GM18498 (cell line): ENCODE measurements at regions not wholly inside any gene's neighbourhood (a gene's known extent, or its start where the extent isn't known, plus 50 kb on each side); places are given as distances from the start of the nearest gene placed in this dataset.

ENCODE experiments used
- ATAC-seq: cut with Tn5 transposase; IDR thresholded peaks from one replicate; pipeline ENCODE4 v1.9.1; 2021; ENCODE audit warnings: mild to moderate bottlenecking, moderate library complexity; ENCODE audit not compliant: unreplicated experiment

DNA sequence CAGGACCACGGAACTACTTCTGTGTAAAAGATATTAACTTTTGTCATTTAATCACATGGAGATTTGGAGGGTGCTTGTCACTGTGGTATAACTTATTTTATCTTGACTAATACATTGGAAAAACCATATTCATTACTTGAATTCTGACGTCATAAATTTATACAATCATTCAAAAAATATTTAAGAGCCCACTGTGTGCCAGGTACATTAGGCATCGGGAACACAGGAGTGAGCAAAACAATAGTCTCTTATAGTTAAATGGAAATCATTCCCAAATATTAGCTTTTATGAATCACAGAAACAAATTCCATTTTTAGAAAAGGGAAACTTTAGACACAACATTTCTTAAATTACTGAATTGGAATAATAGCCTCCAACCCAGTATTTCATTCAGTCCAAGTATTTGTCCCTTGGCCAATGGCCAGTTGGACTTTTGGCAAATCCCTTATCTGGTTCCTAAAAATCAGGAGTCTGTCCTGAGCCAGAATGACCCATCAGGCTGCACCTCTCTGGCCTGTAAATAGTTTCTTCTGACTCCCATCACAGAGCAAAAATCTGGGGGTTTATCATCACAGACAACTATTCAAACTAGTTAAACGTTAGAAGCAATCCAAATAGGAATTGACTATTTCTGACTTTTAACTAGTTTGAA is 104.3 kb upstream of the FSTL4 start:
- no peak for ATAC-seq

DNA sequence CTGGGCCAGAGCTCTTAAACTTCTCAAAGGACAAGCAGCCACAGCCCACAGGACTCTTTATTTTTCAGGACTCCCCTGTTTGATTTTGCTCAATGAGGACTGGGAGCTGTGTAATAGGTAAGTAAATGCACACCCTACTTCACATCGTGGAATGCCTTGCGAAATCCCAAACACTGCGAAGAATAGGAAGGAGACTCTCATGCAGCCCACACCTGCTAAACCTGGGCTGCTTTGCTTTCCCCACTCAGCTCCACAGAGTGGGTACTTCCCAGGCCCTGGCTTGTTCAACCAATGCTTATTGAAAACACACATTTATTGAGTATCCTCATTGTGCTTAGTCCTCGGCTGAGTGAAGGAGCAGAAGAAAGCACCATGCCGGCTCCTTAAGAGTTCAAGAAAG is 103.3 kb upstream of the FSTL4 start:
- no peak for ATAC-seq

DNA sequence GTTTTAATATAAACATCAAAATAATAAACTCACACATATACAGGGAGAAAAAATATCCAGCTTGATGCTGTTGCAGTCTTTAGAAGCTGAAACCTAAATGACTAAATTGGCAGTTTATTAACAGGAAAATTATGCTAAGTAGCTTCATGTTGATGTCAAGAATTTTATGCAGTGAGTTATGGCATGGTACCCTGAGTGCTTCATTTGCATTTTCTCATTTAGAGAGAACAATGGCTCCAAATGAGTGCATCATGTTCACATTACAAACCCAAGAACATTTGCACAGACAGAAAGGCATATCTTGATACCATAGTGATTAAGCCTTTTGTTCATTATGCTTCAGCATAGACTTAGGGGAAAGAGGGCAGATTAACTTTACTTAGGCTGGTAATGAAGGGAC is 102.9 kb upstream of the FSTL4 start:
- no peak for ATAC-seq

DNA sequence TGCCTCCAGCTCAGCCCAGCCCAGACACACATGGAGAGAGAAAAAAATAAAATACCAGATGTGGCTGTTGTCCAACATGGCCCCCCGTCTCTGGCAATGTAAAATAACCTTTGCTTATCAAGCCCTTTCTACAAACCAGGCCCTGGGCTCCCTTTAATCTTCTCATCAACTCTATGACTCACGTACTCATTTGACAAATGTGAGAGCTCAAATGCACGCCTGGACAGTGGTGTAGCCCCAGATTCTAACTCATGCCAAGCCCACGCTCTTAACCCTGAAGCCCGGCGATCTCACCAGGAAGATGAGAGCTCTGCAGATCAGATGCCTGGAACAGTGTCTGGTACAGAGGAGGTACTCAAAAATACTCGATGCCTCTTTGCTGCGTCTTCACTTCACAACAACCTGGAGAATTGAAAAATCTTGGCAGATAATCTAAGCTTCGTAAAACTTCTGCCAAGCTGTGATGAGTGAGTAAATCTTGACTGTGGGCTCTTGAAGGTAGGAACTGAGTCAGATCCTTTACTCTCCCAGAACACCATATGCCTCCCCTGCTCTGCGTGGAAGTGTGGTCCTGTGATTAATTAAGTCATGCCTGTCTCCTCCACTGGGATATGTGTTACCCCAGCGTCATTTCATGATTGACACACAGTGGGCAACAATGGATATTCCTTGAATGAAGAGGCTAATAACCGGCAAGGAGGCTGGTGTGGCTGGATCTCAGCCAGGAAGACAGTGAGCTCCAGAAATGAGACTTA is 102.0 kb upstream of the FSTL4 start:
- ATAC-seq: no peak

DNA sequence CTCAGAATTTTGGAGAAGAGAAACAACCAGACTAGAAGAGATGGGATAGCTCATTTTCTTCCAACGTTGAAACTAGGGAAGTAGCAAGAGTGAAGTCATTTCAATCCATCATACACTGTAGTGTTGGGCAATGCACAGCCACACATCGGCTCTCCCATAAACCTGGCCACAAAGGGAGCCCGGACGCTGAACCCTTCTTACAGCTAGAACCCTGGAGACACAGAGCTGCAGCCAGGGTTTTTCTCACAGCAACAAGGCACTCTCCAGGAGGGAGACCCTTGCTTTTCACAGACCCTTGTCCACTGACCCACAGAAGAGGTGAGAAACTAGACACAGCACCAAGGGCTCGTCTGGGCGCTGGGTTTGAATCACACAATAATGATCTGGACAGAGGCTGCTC is 101.4 kb upstream of the FSTL4 start:
- no peak for ATAC-seq

DNA sequence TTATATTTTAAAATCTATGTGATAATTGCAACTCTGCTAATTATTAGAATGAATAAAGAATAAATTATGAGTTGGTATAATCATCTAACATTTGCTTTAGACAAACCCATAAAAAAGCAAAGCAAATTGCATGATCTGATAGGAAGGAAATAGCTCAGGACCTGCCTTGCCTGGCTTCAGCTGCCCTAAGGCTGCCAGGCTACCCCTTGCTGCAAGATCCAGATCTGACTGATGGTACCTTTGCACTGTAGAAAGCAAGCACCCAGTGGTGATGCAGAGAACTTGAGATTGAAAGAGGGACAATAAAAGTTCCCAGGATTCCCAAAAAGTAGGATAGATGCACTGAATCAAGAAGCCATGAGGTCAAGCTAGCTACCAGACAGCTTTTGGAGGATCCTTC is 100.9 kb upstream of the FSTL4 start:
- ATAC-seq: no peak

DNA sequence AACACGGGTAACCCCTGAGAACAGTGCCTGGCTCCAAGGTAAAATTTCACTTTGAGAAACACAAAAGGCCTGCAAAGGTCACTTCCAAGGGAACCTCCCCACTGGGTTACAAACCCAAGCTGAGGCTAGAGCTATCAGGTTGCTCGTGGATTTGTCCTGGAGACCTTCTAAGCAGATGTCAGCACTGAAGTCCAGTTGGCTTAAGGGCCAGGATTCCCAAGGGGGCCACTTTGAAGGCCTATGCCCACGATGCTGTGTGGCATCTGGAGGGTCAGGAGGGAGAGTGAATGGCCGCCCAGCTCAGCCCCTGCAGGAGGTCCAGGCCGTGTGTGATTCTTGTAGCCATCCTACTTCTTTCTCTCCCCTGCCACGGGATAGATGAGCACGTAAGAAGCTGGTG is 100.2 kb upstream of the FSTL4 start:
- no peak for ATAC-seq

DNA sequence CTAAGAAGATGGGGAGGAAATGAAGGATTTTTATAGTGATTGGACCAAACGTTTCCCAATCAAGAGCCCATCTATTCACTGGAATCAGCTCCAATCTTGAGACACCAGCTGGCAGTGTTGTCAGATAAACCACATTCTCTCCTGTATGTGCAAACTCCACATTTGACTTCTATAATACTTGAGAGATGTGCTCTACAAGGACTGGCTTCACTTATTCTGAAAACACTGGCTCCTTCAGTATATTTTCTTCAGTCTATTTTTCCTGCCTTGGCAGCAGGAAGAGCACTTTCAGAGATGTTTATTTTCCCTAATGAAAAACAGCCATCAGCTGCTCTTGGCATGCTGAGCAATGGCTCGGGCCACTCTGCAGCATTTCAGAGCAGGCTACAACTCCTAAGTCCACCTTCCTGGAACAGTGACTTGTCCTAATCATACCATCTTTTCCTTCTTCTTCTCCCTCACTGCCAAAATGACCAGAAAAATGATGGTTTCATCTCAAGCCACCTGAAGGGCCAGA is 96.9 kb upstream of the FSTL4 start:
- ATAC-seq: no peak

DNA sequence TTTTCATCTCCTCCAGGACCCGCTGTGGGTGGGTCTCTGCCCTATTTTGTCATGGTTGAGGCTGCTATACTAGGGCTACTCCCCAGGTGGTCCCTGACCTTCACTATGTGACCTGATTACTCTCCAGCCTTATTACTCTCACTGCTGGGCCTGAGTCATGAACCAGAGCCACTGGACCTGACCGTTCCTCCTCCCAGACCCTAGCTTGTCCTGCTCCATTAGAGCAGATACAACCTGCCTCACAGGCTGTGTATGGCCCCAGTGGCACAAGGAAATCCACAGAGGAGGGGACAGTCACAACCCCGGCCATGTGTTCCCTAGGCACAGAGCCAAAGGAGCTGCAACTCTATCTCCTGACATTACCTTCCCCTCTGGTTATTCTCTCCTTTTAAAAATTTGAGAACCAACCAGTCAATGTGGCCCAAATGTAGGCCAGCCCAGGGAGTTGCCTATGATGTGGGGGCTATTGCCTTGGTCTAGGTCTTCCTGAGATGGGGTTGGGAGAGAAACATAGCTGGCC is 96.0 kb upstream of the FSTL4 start:
- ATAC-seq: no peak

DNA sequence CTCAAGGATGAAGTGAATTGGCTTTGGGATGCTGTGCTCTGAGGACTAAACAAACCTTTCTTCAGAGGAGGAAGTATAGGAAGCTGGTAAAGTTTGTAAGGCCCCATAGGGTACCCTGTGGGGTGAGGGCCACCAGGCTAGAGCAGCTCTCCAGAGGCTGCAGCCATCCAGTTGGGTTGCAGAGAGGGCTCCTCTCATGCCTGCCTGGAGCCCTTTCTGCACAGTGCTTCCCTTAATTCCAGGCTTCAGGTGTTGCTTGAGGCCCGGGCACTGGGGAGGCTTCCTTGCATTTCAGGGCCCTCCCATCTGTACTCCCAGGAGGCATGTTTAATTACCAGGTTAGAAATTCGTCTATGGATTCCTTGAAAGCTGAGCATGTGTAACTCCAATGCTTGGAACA is 95.3 kb upstream of the FSTL4 start:
- no peak for ATAC-seq

DNA sequence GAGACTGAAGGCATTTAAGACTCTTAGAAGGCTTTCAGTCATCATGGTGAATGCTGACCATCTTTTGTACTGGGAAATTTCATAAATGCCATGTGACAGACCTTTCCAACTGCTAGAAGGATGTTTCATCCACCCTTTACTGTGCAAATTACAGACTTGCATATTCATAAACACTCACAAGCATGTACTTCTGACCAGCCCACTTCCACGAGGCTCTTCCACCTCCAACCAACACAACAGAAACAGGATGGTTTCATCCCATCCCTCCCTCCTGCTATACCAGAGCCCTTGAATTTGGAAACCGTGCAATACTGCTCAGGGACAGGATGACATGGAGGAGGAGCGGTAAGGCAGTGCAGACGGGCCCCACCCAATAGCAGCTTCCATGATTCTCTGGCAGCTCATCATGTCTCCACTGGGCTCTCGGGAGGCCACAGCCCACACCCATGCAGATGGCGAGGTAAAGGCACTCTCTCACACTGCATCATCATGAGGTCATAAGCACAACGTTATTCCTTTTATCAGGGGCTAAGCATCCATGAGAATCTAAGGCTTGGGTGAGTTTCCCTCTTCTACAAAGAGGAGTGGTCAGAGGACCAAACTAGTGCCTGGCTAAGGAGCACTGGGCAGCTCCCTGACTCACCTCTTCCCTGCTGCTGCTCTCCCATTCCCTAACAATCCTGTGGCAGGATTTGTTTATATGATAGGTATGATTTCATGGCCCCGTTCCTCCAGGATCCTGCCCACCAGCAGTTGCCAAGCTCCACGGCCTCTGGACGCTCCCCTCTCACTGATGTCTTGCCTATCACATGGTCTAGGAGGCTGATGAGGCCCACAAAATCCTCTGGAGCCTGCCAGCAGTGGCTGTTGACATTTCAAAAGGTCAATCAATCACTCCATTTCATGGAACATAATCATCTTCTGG is 94.4 kb upstream of the FSTL4 start:
- ATAC-seq: no peak

DNA sequence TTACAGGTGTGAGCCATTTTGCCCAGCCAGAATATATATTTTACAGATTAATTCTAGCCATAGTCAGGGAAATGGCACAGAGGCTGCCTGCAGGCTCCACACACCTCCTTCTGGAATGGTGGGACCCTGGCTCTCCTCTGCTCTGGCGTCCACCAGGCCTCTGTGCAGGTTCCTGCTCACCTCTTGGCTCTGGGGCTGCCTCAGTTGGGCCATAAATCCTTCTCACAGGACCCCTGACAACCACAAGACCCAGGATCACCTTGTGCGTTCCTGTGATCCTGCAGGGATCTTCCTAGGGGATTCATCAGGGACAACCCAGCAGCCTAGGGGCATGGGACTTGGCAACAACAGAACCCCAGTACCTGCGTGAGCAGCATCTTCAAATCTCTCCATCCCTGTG is 93.0 kb upstream of the FSTL4 start:
- no peak for ATAC-seq

DNA sequence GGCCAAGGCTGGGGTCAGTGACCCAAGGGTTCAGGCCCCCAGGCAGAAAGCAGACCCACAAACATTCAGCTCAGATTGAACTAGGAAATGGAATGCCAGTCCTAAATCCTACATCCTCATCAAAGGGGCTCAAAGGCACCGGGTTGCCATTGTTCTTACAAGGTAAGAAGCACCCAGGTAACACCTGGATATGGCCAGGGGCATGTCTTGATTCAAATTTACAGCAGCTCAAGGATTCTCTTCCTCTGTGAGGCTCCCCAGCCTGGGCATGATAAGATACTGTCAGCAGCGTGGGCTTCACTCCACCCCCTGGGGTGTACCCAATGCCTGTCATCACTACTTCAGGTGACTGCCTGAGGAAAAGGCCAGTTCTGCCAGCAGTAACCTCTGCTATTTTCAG is 92.1 kb upstream of the FSTL4 start:
- ATAC-seq: no peak

DNA sequence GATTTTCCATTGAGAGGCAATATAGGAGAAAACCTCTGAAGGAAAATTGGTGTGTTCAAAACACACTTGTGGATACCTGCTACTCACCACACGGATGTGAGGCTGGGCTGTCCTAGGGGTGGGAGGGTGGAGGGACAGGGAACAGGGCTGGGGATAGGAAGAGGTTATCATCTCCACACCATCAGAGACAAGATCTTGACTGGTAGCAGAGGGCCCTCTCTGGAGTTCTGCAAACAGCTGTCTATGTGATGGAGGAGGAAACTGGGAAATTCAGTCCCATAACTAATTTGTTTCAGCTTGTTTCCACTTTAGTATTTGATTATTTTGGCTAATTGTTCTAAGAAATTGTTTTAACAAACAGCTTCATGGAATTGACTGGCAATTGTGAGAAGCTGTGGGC is 91.6 kb upstream of the FSTL4 start:
- ATAC-seq: no peak

DNA sequence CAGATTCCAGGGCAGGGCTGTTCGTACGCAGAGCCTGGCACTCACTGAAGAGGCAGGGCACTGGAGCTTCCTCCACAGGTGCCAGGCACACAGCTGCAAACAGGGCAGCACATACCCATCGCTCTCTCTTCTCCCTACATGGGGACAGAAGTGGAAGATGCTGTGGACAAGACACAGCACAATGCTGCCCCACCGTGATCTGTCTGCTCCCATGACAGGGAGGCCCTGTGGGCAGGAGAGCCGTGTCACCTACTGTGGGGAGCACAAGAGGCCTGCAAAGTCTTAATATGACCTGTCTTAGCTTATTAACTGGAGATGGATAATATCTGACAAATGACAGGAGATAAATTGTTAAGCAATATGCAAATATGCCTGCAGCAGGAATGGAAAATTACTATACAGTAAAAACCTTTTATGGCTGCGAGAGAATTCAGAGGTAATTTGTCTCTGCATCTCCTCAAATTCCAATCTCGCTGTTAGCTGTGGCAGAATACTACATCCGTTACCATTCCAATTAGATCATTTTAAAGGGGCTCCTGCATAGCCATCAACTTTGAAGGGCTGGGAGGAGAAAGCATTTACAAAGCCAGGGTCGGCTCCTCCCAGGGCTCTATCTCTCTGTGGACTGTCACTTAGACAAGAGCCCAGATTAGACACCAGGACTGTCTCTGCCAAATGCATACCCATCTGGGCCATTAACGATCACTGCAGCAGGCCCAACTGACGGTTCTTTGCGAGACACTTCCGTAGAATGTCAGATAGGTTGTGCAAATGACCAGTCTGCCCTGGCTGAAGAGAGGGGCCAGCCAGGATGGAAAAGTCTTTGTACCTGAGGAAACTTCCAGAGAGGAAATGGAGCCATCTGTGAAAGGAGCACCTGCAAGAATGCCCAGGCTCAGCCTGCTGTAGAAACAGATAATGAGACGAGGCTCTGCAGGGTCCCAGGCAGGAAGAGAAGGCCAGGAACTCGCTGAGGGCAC is 90.7 kb upstream of the FSTL4 start:
- no peak for ATAC-seq

DNA sequence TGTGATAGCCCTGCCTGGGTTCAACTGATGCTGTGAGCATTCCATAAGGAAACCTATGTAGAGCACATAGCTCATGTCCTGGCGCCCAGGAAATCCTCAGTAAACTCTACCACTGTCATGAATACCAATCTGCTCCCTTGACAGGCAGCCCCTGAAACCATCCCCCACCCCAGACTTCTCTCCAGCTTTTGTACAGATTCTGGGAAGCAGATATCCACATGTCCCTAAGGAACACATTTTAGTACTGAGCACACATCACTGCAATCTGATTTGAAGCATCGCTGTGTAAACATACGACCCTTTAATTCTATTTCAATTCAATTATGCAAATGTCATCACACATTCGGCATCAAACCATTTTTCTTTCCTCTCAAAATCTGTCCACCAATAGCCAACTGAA is 89.5 kb upstream of the FSTL4 start:
- ATAC-seq: no peak

DNA sequence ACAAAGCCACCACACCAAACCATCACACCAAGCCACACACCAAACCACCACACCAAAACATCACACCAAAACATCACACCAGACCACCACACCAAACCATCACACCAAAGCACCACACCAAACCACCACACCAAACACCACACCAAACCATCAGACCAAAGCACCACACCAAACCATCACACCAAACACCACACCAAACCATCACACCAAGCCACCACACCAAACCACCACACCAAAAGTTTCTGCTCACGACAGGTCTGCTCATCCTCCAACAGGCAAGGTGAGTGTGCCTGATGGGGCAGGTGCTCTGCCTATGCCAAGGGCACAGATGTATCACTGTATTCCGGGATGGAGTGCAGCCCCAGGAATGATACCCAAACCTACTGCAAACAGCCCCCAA is 87.9 kb upstream of the FSTL4 start:
- no peak for ATAC-seq

DNA sequence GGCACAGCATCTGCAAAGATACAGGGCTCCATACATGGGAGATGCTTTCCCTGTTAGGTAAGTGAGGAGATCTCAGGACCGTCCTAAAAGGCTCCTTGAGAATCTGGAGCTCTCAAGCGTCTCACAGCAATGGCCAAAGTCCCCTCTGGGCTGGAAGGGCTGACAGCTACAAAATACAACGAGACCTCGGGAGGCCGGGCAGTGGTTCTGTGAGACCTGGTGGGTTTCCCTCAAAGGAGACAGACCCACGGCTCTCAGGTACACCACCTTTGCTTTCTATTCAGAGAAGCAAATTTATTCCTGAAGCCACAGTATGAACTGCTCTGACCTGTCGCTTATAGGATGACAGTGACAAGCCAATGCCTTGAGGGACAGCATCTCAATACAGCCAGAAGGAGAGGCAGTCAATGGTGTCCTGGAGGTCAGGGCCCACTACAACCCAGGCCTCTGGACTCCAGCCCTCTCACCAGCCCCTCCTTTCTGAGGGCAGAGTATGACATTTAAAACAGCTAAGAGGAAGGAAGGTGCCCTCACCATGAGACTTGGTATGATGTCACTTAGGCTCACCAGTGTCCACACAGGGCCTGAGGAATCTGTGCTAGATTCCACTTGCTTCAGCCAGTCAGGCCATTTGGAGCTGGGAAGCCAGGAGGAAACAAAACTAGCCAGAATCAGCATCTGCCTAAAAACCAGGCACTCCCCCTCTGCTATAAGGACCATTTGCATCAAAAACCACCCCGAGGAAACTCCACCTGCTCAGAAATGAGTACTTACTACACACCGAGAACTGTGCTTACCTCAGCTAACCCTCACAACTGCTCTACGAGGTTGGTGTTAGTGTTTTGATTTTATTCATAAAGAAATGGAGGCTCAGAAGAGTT is 86.5 kb upstream of the FSTL4 start:
- no peak for ATAC-seq

DNA sequence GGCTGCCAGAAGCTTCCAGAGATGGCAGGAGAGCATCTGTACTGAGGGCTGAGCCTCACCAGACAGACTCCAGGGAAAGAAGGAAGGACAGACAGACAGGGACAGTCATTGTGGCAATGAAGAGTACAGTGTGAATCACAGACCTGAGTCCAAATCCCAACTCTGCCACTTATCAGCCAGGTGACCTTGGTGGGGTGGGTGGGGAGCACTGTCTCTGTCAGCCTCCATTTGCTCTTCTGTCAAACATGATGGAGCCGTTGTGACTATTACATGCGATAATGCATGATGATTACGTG is 85.9 kb upstream of the FSTL4 start:
- ATAC-seq: no peak
